ENCODE measurements at regions not wholly inside any gene's neighbourhood (a gene's known extent, or its start where the extent isn't known, plus 50 kb on each side); places are given as distances from the start of the nearest gene placed in this dataset.

DNA sequence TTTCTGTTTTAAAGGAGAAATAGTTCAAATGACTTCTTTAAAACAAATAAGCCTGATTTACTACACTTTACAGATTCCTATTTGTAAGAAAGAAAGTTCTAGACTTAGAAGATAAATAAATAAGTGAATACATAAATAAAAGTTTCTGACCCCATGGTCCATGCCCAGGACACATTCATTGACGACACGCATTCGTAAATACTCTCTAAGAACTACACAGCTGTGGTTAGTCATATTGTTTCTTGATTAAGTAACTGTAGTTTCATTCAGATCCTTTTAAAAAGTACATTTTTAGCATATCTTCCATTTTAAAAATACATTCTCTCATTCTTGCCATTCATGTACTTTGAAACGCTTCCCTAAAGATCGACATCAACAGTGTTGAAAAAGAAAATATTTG lies 497.4 kb downstream of the SETD4 start:
- Histone ChIP-seq H3K9me3 (replicated peaks; ENCODE audit: insufficient read depth, low read length) (no peaks in the 10 kb centered on the region), H3K9me2 (replicated peaks; ENCODE audit: insufficient read depth, low read length) (no peaks in the 10 kb centered on the region), H3K36me3 (replicated peaks; ENCODE audit: insufficient read depth, low read length) (no peaks in the 10 kb centered on the region), H3K4me1 (ENCODE audit: low read length) (no peaks in the 10 kb centered on the region), H3K79me2 (ENCODE audit: low read length) (no peaks in the 10 kb centered on the region), H2AFZ (ENCODE audit: low read length) (no peak overlapping the region), H3K27ac (ENCODE audit: low read length) (no peak overlapping the region), H3K9ac (ENCODE audit: low read length) (no peak overlapping the region), H3K27me3 (replicated peaks; ENCODE audit: insufficient read depth, low read length) (no peaks in the 10 kb centered on the region), H3K4me3 (ENCODE audit: low read length) (no peak overlapping the region), H3F3A (ENCODE audit: insufficient read depth, low read length) (no peaks in the 10 kb centered on the region), H3K4me2 (ENCODE audit: low read depth, low read length) (no peak overlapping the region), H4K20me1 (ENCODE audit: insufficient read depth, low read length) (no peaks in the 10 kb centered on the region)
- no peak for DNase-seq
- TF ChIP-seq EZH2 (optimal IDR thresholded peaks at IDR 0.05; ENCODE audit: low read depth, low read length): no peak
- TF ChIP-seq, protein P1, sequence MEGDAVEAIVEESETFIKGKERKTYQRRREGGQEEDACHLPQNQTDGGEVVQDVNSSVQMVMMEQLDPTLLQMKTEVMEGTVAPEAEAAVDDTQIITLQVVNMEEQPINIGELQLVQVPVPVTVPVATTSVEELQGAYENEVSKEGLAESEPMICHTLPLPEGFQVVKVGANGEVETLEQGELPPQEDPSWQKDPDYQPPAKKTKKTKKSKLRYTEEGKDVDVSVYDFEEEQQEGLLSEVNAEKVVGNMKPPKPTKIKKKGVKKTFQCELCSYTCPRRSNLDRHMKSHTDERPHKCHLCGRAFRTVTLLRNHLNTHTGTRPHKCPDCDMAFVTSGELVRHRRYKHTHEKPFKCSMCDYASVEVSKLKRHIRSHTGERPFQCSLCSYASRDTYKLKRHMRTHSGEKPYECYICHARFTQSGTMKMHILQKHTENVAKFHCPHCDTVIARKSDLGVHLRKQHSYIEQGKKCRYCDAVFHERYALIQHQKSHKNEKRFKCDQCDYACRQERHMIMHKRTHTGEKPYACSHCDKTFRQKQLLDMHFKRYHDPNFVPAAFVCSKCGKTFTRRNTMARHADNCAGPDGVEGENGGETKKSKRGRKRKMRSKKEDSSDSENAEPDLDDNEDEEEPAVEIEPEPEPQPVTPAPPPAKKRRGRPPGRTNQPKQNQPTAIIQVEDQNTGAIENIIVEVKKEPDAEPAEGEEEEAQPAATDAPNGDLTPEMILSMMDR (IDR thresholded peaks at IDR 0.05; ENCODE audit: low read length): no peak
- no peak for TF ChIP-seq EZH2phosphoT487 (IDR thresholded peaks at IDR 0.05; ENCODE audit: low read length)

- Histone ChIP-seq H3K27ac (ENCODE audit: low read length) (no peak overlapping the region), H3K4me2 (ENCODE audit: low read depth, low read length) (no peak overlapping the region), H3K79me2 (ENCODE audit: low read length) (no peaks in the 10 kb centered on the region), H3K4me3 (ENCODE audit: low read length) (no peak overlapping the region), H3K9me3 (replicated peaks; ENCODE audit: insufficient read depth, low read length) (no peaks in the 10 kb centered on the region), H3K4me1 (ENCODE audit: low read length) (no peaks in the 10 kb centered on the region), H2AFZ (ENCODE audit: low read length) (no peak overlapping the region), H4K20me1 (ENCODE audit: insufficient read depth, low read length) (no peaks in the 10 kb centered on the region), H3K36me3 (replicated peaks; ENCODE audit: insufficient read depth, low read length) (no peaks in the 10 kb centered on the region), H3K9ac (ENCODE audit: low read length) (no peak overlapping the region), H3K27me3 (replicated peaks; ENCODE audit: insufficient read depth, low read length) (no peaks in the 10 kb centered on the region), H3K9me2 (replicated peaks; ENCODE audit: insufficient read depth, low read length) (no peaks in the 10 kb centered on the region), H3F3A (ENCODE audit: insufficient read depth, low read length) (no peaks in the 10 kb centered on the region)
- TF ChIP-seq, protein P1 (IDR thresholded peaks at IDR 0.05; ENCODE audit: low read length): no peak
- TF ChIP-seq EZH2phosphoT487 (IDR thresholded peaks at IDR 0.05; ENCODE audit: low read length) (no peak), EZH2 (optimal IDR thresholded peaks at IDR 0.05; ENCODE audit: low read depth, low read length) (no peak)
- DNase-seq: no peak
Measured at GRCh38 chr21:35561116-35561515, 499.2 kb downstream of the SETD4 start.

DNA sequence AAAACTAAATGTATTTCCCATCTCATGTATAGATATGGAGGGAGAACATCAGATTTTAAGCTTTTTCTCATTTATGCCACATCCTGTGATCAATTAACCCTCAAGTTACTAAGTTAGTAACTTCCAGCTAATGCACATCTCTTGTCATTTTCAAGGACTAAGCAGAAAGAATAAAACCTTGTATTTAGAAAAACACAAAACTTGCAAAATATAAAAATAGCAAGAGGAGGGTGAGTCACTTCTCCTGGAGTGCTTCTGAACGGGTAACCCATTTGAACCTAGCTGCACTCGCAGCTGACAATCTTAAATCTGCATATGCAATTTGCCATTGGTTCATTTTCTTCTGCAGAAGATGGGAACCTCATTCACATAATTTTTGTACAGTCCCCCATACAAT lies 500.5 kb downstream of the SETD4 start:
- no peak overlapping the region for H2AFZ ChIP-seq (ENCODE audit: low read length)
- H3K4me3 ChIP-seq (ENCODE audit: low read length): no peak overlapping the region
- H3K36me3 ChIP-seq (replicated peaks; ENCODE audit: insufficient read depth, low read length): no peaks in the 10 kb centered on the region
- H3K4me2 ChIP-seq (ENCODE audit: low read depth, low read length): no peak overlapping the region
- H3K79me2 ChIP-seq (ENCODE audit: low read length): no peaks in the 10 kb centered on the region
- no peaks in the 10 kb centered on the region for H4K20me1 ChIP-seq (ENCODE audit: insufficient read depth, low read length)
- H3K9me3 ChIP-seq (replicated peaks; ENCODE audit: insufficient read depth, low read length): no peaks in the 10 kb centered on the region
- DNase-seq: no peak
- H3K27me3 ChIP-seq (replicated peaks; ENCODE audit: insufficient read depth, low read length): no peaks in the 10 kb centered on the region
- no peaks in the 10 kb centered on the region for H3F3A ChIP-seq (ENCODE audit: insufficient read depth, low read length)
- H3K4me1 ChIP-seq (ENCODE audit: low read length): no peaks in the 10 kb centered on the region
- H3K9me2 ChIP-seq (replicated peaks; ENCODE audit: insufficient read depth, low read length): no peaks in the 10 kb centered on the region
- H3K9ac ChIP-seq (ENCODE audit: low read length): no peak overlapping the region
- no peak for TF ChIP-seq EZH2phosphoT487 (IDR thresholded peaks at IDR 0.05; ENCODE audit: low read length)
- TF ChIP-seq EZH2 (optimal IDR thresholded peaks at IDR 0.05; ENCODE audit: low read depth, low read length): no peak
- TF ChIP-seq, protein P1 (IDR thresholded peaks at IDR 0.05; ENCODE audit: low read length): no peak
- H3K27ac ChIP-seq (ENCODE audit: low read length): no peak overlapping the region
